Gastroesophageal sphincter (tissue), 4 donors: ENCODE measurements at regions not wholly inside any gene's neighbourhood (a gene's known extent, or its start where the extent isn't known, plus 50 kb on each side); places are given as distances from the start of the nearest gene placed in this dataset.

Experiments used
- ATAC-seq: fragments of 150-250 bp; one replicate; pipeline ENCODE4 v1.9.1; 2016; ENCODE audit warnings: mild to moderate bottlenecking, moderate library complexity
- H3K27ac ChIP-seq, 4 donors: fragments of 200-600 bp; sonication (generic) in 3 of 4; 1 replicate in 3 of 4; 2 replicates in 1 of 4; pipeline ENCODE4 v1.5.1; 2016 to 2019
- H3K27me3 ChIP-seq: fragments of 200-600 bp; sonication (generic); one replicate; pipeline ENCODE4 v1.5.1; 2019
- H3K36me3 ChIP-seq, 2 donors: fragments of 200-600 bp; sonication (generic); one replicate each; pipeline ENCODE4 v1.5.1; 2019; ENCODE audit warnings: control low read depth in 1 of 2
- H3K4me1 ChIP-seq, 3 donors: fragments of 200-600 bp; sonication (generic); 1 replicate in 2 of 3; 2 replicates in 1 of 3; pipeline ENCODE4 v1.5.1; 2016 to 2019; ENCODE audit warnings: control low read depth in 2 of 3
- H3K4me3 ChIP-seq, 2 donors: fragments of 200-600 bp; sonication (generic); one replicate each; pipeline ENCODE4 v1.5.1; 2019; ENCODE audit warnings: mild to moderate bottlenecking in 1 of 2, moderate library complexity in 1 of 2
- H3K9me3 ChIP-seq, 3 donors: fragments of 200-600 bp; sonication (generic); one replicate each; pipeline ENCODE4 v1.5.1; 2017 to 2019; ENCODE audit warnings: control low read depth in 2 of 3
- CTCF ChIP-seq, 4 experiments: fragments of 200-600 bp in 2 of 4; fragments of 450-650 bp in 2 of 4; sonication (generic) in 1 of 4; IDR thresholded peaks; one replicate each; pipeline ENCODE4 v1.5.1; 2017 to 2019; ENCODE audit warnings: antibody characterized with exemption in 4 of 4, mild to moderate bottlenecking in 2 of 4, moderate library complexity in 2 of 4
- EP300 ChIP-seq: sonication (generic); formaldehyde crosslinking; IDR thresholded peaks from one replicate; pipeline ENCODE4 v1.6.1; 2017; ENCODE audit warnings: antibody characterized with exemption, mild to moderate bottlenecking
- POLR2A ChIP-seq, 2 donors: fragments of 450-650 bp; IDR thresholded peaks; one replicate each; pipeline ENCODE4 v1.6.1; 2017; ENCODE audit warnings: antibody characterized with exemption in 2 of 2, mild to moderate bottlenecking in 2 of 2, moderate library complexity in 1 of 2
- POLR2AphosphoS5 ChIP-seq: sonication (generic); formaldehyde crosslinking; IDR thresholded peaks from one replicate; pipeline ENCODE4 v1.6.1; 2017; ENCODE audit warnings: antibody characterized with exemption
- WGBS, 2 donors: methylation state at CpG; one replicate each; pipeline ENCODE4 v1.1.5; 2018; ENCODE audit warnings: low coverage in 1 of 2; 5-methylcytosine and 5-hydroxymethylcytosine counted together

DNA sequence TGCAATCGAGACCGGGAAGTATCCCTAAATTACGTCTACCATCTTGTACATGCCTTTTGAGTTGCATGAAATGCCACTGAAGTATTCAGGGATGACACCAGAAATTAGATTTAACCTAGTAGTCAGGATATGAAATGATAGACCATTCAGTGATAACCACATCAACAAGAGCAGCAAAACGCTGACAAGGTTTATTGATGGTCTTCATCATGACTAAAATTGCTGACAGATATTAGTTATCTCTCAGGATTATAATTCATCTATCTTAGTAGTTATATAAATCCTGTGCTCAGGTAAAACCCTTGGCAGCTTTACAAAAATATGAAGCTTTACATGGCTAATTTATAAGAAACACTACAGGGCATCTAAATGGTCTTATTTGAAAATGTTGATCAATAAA lies 1104.7 kb downstream of the EFNA5 start:
- no peak for ATAC-seq
- WGBS, 2 donors = 92 to 94% methylated on average over 4 of the region's 4 CpGs
- Histone ChIP-seq H3K4me1 (no peaks in the 10 kb centered on the region), H3K36me3 (no peaks in the 10 kb centered on the region), H3K27ac (no peak overlapping the region), H3K4me3 (no peak overlapping the region), H3K27me3 (no peaks in the 10 kb centered on the region), H3K9me3 (no peaks in the 10 kb centered on the region)
- no peak for TF ChIP-seq POLR2A (IDR thresholded peaks at IDR 0.05)
- TF ChIP-seq EP300 = no peak
- TF ChIP-seq CTCF (IDR thresholded peaks at IDR 0.05) = no peak
- TF ChIP-seq POLR2AphosphoS5 = no peak

GRCh38 chr5:106545325-106545724 lies 1125.4 kb downstream of the EFNA5 start:
- 59% methylated on average over 2 of the region's 2 CpGs; no CpG with 5 or more reads in 1 of the 2 donors for WGBS, 2 donors
- Histone ChIP-seq H3K36me3 (no peaks in the 10 kb centered on the region), H3K4me1 (no peaks in the 10 kb centered on the region), H3K27me3 (no peaks in the 10 kb centered on the region), H3K4me3 (no peak overlapping the region), H3K27ac (no peak overlapping the region), H3K9me3 (peaks cover 0 to 39% (median 0%) of the 10 kb centered on the region in 3 donors)
- ATAC-seq = no peak
- TF ChIP-seq CTCF (IDR thresholded peaks at IDR 0.05) (no peak), POLR2AphosphoS5 (no peak), EP300 (no peak), POLR2A (IDR thresholded peaks at IDR 0.05) (no peak)

DNA sequence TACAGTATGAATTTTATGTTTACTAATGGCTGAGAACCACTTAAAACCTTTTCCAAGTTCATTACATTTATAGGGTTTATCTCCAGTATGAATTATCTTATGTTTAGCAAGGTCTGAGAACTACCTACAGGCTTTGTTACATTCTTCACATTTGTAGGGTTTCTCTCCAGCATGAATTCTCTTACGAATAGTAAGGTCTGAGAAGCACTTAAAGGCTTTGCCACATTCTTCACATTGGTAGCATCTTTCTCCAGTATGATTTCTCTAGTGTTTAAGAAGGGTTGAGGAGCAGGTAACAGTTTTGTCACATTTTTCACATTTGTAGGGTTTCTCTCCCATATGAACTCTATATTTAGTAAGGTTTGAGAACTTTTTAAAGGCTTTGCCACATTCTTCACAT lies 1127.4 kb downstream of the EFNA5 start:
- no peaks in the 10 kb centered on the region for H3K36me3 ChIP-seq
- 86 to 87% methylated on average over 1 of the region's 1 CpG for WGBS, 2 donors
- no peak for ATAC-seq
- H3K27ac ChIP-seq = no peak overlapping the region
- TF ChIP-seq EP300 (no peak), POLR2A (IDR thresholded peaks at IDR 0.05) (no peak), POLR2AphosphoS5 (no peak), CTCF (IDR thresholded peaks at IDR 0.05) (no peak)
- no peak overlapping the region for H3K4me3 ChIP-seq
- H3K27me3 ChIP-seq = no peaks in the 10 kb centered on the region
- peaks cover 0 to 44% (median 0%) of the 10 kb centered on the region in 3 donors for H3K9me3 ChIP-seq
- H3K4me1 ChIP-seq = no peaks in the 10 kb centered on the region

- Histone ChIP-seq H3K27ac (no peak overlapping the region), H3K4me3 (no peak overlapping the region), H3K36me3 (no peaks in the 10 kb centered on the region), H3K9me3 (no peaks in the 10 kb centered on the region), H3K4me1 (no peaks in the 10 kb centered on the region), H3K27me3 (no peaks in the 10 kb centered on the region)
- TF ChIP-seq POLR2A (IDR thresholded peaks at IDR 0.05) (no peak), POLR2AphosphoS5 (no peak)
- ATAC-seq = no peak
Measured at GRCh38 chr5:106530150-106530549, 1140.6 kb downstream of the EFNA5 start.

- H3K36me3 ChIP-seq = no peaks in the 10 kb centered on the region
- no peak for ATAC-seq
- no peaks in the 10 kb centered on the region for H3K9me3 ChIP-seq
- no peak overlapping the region for H3K4me3 ChIP-seq
- WGBS, 2 donors = 94 to 100% methylated on average over 2 to 3 of the region's 3 CpGs
- no peak for TF ChIP-seq EP300
- TF ChIP-seq CTCF (IDR thresholded peaks at IDR 0.05) = no peak
- no peak for TF ChIP-seq POLR2AphosphoS5
- no peak for TF ChIP-seq POLR2A (IDR thresholded peaks at IDR 0.05)
- no peak overlapping the region for H3K27ac ChIP-seq
- H3K4me1 ChIP-seq = no peaks in the 10 kb centered on the region
- H3K27me3 ChIP-seq = no peaks in the 10 kb centered on the region
Measured at GRCh38 chr5:106525438-106525837, 1145.3 kb downstream of the EFNA5 start.

DNA sequence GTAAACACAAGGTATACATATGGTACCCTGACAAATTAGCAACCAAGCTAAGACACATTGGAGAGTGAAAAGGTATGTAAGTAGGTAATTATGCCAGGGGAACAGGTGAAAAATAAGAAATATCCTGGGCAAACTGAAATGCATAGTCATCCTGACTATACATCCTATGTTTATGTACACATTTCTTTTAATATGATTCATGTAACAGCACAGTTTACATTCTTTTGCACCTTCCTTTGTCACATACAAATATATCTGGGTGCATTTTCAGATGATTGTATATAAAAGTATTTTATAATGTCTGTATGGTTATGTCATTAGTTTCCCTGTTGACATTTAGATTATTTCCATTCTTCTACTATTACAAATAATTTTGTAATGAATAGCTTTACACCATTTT lies 1146.9 kb downstream of the EFNA5 start:
- TF ChIP-seq POLR2AphosphoS5 (no peak), POLR2A (IDR thresholded peaks at IDR 0.05) (no peak), EP300 (no peak), CTCF (IDR thresholded peaks at IDR 0.05) (no peak)
- no peaks in the 10 kb centered on the region for H3K4me1 ChIP-seq
- ATAC-seq = no peak

More for the DNA sequence above, 1146.9 kb downstream of the EFNA5 start:
- H3K4me3 ChIP-seq = no peak overlapping the region
- H3K36me3 ChIP-seq = no peaks in the 10 kb centered on the region
- H3K27me3 ChIP-seq = no peaks in the 10 kb centered on the region
- no peaks in the 10 kb centered on the region for H3K9me3 ChIP-seq
- no peak overlapping the region for H3K27ac ChIP-seq
